Activated CD8-positive, alpha-beta memory T cell treated with anti-CD3 and anti-CD28 coated beads, Interleukin-2, amount 10 ng/mL, durations not matched to agents 7 days and 5 days (primary cell): ENCODE measurements at regions not wholly inside any gene's neighbourhood (a gene's known extent, or its start where the extent isn't known, plus 50 kb on each side); places are given as distances from the start of the nearest gene placed in this dataset.

Source experiments
- ATAC-seq: fragments of 150-1000 bp; cut with Tn5 transposase; one replicate; pipeline ENCODE4 v1.10.0; 2021; ENCODE audit warnings: moderate library complexity
- CTCF ChIA-PET: fragments of 350-600 bp; sonication (Branson Sonifier 250); formaldehyde crosslinking; loops from one replicate; lab custom pipeline; 2021; ENCODE audit warnings: antibody characterized with exemption; lab: Charles Lee
- DNase-seq: peaks from one replicate; pipeline ENCODE4 v3.0.0-alpha.2; 2020
- H3K27ac Mint-ChIP-seq: one replicate; pipeline ENCODE4 v1.8.0; 2021; ENCODE audit warnings: mild to moderate bottlenecking, mixed read lengths
- H3K27me3 Mint-ChIP-seq: one replicate; pipeline ENCODE4 v1.8.0; 2021; ENCODE audit warnings: mixed read lengths
- H3K36me3 Mint-ChIP-seq: one replicate; pipeline ENCODE4 v1.8.0; 2021; ENCODE audit warnings: mild to moderate bottlenecking, mixed read lengths
- H3K4me1 Mint-ChIP-seq: one replicate; pipeline ENCODE4 v1.8.0; 2021; ENCODE audit warnings: mixed read lengths
- H3K4me3 Mint-ChIP-seq: one replicate; pipeline ENCODE4 v1.8.0; 2021; ENCODE audit warnings: mild to moderate bottlenecking, moderate library complexity, mixed read lengths
- H3K9me3 Mint-ChIP-seq: one replicate; pipeline ENCODE4 v1.8.0; 2022; ENCODE audit warnings: low read depth, mixed read lengths

DNA sequence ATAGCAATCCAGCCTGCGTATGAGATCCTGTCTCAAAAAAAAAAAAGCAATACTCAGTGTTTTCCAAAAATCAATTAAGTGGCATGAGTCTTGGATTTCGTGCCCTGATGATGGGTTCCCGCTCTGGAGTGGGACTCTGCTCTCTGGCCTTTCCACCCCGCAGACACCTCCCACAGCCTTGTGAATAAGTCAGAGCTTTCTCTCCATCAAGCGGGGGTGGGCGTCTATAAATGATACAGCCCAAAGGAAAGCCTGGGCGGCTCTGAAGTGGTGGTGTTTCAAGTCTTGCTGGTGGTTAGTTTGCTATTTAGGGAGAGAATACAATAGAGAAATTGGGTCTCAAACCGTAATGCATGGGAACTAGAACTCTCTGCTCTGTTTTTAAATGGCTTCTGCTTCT is 52.5 kb upstream of the TAGAP start:
- DNase-seq: peak; percentile 41
- H3K4me3 Mint-ChIP-seq: no peak overlapping the region
- CTCF ChIA-PET: interaction anchor here (1.8 kb wide), 1 partner anchor 55 kb away, joined by 7 read pairs; no protein-coding TSS in a partner anchor
- H3K9me3 Mint-ChIP-seq: no peaks in the 10 kb centered on the region
- H3K27ac Mint-ChIP-seq: no peak overlapping the region
- H3K36me3 Mint-ChIP-seq: no peaks in the 10 kb centered on the region
- ATAC-seq: no peak
- peaks cover 54% of the 10 kb centered on the region for H3K4me1 Mint-ChIP-seq
- no peaks in the 10 kb centered on the region for H3K27me3 Mint-ChIP-seq

DNA sequence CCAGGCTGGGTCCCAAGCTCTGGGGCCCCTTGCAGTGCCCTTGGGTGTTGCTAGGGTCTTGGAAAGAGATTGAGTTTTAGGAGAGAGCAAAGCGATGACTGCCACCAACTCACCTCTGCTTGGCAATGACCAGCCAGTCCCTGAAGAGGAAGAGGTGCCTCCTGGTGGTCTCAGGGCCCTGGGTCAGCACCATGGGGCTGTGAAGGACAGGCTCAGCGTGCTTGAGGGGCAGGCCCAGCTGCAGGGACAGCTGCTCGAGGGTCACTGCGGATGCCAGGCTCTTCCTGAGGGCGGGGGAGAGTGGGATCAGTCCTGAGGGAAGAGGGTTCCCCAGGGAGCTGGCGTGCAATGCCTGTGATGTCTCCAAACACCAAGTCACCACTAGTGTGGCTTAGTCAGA is 50.8 kb upstream of the TAGAP start:
- no peaks in the 10 kb centered on the region for H3K27me3 Mint-ChIP-seq
- no peaks in the 10 kb centered on the region for H3K36me3 Mint-ChIP-seq
- DNase-seq (peak; percentile 28), ATAC-seq (no peak)
- H3K4me1 Mint-ChIP-seq: peaks cover 52% of the 10 kb centered on the region
- H3K4me3 Mint-ChIP-seq: no peak overlapping the region
- CTCF ChIA-PET: interaction anchor here (1.2 to 2.5 kb wide), 7 partner anchors 8 to 87 kb away, joined by 5 to 10 read pairs (median 7); no protein-coding TSS in a partner anchor
- no peak overlapping the region for H3K27ac Mint-ChIP-seq
- no peaks in the 10 kb centered on the region for H3K9me3 Mint-ChIP-seq

DNA sequence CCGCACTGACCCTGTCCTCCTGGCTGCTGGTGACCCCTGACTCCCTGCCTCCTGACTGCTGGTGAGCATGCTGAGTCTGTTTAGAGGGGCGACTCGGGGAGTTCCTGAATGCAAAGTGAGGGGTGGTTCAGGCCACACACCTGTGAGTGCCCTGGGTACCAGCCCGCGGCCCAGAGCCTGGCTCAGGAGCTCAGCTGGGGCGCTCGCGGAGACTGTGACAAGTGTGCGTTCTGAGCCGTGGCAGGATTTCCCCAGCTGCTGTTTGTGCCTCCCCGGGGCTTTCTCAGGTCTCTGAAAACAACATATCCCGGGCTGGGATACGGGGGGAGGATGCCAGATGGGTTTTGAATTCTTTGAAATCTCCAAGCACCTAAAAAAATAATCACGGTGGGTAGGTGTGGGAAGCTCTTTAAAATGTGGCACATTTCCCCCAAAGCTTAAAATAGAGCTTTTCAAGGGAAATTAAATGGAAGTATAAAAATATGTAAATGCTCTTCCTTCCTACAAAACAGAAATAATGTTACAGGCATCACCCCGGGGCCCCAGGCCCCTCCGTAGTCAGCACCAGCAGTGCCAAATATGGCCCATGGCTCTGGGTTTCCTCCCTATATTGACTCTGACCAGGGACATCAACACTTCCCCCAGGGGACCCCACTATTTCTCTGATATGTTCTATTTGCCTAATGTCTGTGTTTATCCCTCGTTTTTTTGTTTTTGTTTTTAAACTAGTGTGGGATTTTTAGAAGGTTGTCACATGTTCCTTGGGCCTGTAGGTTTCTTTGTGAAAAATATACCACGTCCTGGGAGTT is 49.9 kb upstream of the TAGAP start:
- peak; percentile 39 for DNase-seq
- H3K4me1 Mint-ChIP-seq: peaks cover 50% of the 10 kb centered on the region
- H3K27me3 Mint-ChIP-seq: no peaks in the 10 kb centered on the region
- H3K9me3 Mint-ChIP-seq: no peaks in the 10 kb centered on the region
- CTCF ChIA-PET: interaction anchor here (0.8 to 2.5 kb wide), 7 partner anchors 9 to 55 kb away, joined by 4 to 10 read pairs (median 6); no protein-coding TSS in a partner anchor
- no peak for ATAC-seq
- no peaks in the 10 kb centered on the region for H3K36me3 Mint-ChIP-seq
- peak overlapping the region; percentile 54 for H3K27ac Mint-ChIP-seq
- no peak overlapping the region for H3K4me3 Mint-ChIP-seq
